ENCODE measurements at regions not wholly inside any gene's neighbourhood (a gene's known extent, or its start where the extent isn't known, plus 50 kb on each side); places are given as distances from the start of the nearest gene placed in this dataset.
"Not testable (repeated sequence)": the region's sequence is repeated elsewhere in the genome, so short reads cannot be mapped to it uniquely, and the experiment has no call there.

DNA sequence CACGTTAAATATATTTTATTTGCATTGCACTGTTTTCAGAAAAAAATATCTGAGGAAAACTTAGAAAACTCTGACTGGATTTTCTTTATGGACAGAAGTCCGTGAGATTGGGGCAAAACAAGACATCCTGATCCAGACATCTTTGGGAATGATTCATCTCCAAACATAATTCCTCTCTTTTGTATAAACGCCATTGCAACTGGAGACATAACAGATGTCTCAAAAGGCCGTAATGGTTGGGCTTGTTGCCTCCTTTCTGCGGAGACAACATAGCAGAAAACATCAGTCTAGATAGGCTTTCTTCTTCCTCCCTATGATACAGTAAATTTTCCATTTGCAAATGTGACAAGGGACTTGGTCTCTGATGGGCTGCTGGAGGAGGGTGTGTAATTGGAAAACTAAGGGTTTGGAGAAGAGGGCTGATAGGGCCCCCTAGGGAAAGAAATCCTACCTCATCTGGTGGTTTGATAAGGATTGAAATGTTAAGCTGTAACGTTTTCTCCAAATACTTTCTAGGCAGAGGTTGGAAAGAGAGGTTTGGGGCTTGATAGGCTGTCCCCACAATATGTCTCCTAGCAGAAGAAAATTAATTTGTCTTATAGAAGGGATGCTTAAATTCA is 631.5 kb upstream of the ST8SIA4 start:
- intact Hi-C loops (cut with DNase I): no loop called here
- DNase-seq: no peak

DNA sequence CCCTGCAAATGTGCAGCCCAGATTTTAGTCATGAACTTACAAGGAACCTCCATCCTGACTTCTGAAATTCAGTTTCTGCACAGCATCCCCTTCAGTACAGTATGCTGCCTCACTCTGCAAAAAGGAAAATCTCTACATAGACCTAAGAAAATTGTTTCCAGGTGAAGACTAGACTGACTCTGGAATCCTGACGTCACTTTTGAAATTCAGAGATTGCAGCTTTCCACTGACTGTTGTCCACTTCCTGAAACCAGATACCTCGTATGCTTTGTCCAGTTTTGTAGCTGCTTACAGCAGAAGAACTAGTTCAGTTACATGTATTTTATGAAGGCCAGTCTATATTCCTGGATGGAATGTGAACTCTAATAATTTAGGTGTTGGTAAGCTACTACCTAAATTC is 629.3 kb upstream of the ST8SIA4 start:
- DNase-seq: no peak
- intact Hi-C loops (cut with DNase I): no loop called here

- intact Hi-C loops (cut with DNase I): no loop called here
- no peak for DNase-seq
Observed at GRCh38 chr5:101531026-101531425, 627.9 kb upstream of the ST8SIA4 start.

DNA sequence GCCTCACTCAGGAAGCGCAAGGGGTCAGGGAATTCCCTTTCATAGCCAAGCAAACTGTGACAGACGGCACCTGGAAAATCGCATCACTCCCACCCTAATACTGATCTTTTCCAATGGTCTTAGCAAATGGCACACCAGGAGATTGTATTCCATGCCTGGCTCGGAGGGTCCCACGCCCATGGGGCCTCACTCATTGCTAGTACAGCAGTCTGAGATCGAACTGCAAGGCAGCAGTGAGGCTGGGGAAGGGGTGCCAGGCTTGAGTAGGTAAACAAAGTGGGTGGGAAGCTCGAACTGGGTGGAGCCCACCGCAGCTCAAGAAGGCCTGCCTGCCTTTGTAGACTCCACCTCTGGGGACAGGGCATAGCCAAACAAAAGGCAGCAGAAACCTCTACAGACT is 626.0 kb upstream of the ST8SIA4 start:
- DNase-seq: peak in 2 of 10 donors; percentile 60 to 64
- intact Hi-C loops (cut with DNase I): not testable (repeated sequence)

DNA sequence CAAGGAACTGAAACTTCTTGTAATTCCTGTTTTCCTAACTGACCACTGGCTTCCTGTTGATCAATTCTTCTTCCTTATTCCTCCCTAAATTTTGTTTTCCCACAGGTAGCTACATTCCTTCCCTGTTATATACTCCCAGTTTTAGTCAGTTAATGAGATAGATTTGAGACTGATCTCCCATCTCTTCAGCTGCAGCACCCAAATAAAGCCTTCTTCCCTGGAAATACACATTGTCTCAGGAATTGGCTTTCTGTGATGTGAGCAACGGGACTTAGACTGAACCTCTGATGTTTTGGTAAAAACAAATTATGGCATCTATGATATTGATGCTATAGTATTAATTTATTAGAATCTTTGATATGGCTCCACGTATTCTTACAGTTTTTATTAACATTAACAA is 617.3 kb upstream of the ST8SIA4 start:
- no peak for DNase-seq
- intact Hi-C loops (cut with DNase I): no loop called here

DNA sequence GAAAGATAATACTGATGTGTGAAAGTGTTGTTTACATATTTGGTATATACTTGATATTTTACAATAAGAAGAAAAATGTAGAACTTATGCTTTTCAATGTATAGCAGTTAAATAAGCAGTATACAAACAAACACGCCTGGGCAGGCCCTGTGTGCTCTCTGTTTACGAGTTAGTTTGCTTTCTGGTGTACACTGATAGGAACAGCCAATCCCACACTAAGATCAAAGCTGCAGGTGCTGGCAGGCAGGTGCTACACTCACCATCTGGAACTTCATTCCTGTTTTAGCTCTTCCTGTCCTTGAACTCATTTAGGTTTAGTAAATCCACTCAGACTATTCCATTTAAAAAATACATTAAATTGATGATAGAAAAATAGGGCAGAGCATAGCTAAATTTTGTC is 614.7 kb upstream of the ST8SIA4 start:
- no peak for DNase-seq
- intact Hi-C loops (cut with DNase I): no loop called here

- no peak for DNase-seq
- intact Hi-C loops (cut with DNase I): no loop called here
Observed at GRCh38 chr5:101515721-101516120, 612.6 kb upstream of the ST8SIA4 start.

GRCh38 chr5:101505891-101506570 is 602.9 kb upstream of the ST8SIA4 start:
- intact Hi-C loops (cut with DNase I): no loop called here
- DNase-seq: peak in 3 of 10 donors; percentile 53 to 78 (median 63)

- intact Hi-C loops (cut with DNase I): no loop called here
- peak in 1 of 10 donors; percentile 59 for DNase-seq
Observed at GRCh38 chr5:101482931-101483330, 579.8 kb upstream of the ST8SIA4 start.

DNA sequence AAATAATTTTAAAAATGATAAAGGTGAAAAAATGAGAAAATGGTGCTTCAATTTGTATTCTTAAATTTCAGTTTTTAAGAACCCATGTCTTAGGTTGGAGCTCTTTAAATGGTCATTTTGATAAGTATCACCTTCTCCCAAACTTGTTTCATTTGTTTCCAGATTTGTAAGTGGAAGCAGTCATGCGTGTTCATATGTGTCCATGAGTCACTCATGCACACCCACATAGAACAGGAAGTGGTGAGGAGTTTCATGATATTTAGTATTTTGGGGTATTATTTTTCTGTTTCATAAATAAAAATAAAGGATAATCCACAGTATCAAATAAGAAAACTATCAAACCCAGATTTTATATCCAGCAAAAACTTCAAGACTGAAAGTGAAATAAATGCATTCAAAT is 570.4 kb upstream of the ST8SIA4 start:
- DNase-seq: no peak
- intact Hi-C loops (cut with DNase I): no loop called here

DNA sequence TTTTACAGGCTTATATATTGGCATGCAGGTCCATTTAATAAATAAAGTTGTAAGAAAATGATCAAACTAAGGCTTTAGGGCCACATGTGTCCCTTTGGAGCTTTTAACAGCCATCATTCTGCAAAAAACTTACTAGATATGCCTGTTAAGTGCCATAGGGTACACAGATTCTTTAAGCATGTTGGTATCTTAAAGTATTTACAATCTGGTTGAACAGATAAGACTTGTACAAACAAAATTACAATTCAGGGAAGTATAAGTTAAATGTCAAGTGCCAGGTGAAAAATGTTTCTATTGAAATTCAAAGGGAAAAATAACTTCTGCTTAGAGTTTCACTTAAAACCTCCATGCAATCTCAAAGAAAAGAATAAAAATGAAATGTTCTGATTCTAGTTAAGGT is 558.4 kb upstream of the ST8SIA4 start:
- intact Hi-C loops (cut with DNase I): no loop called here
- no peak for DNase-seq

GRCh38 chr5:101458587-101458986 is 555.5 kb upstream of the ST8SIA4 start:
- intact Hi-C loops (cut with DNase I): no loop called here
- DNase-seq: no peak

DNA sequence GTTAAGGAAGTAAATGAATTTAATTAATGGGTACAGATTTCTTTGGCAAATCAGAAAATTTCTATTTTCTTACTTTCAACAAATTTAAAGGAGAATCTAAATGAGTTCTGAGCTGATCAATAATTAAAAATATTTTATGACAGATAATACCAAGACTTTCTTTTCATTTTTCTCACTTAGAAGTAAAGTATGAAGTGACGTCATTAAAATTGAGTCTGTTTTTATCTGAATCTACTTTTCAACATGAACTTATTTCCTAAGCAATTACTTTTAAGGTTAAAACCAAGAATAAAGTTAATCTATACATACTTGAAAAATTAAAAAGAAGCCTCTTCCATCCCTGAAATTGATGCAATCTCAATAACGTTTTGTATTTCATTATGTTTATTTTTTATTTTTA is 552.8 kb upstream of the ST8SIA4 start:
- intact Hi-C loops (cut with DNase I): no loop called here
- no peak for DNase-seq

- intact Hi-C loops (cut with DNase I): no loop called here
- DNase-seq: no peak
Observed at GRCh38 chr5:101455048-101455447, 552.0 kb upstream of the ST8SIA4 start.

DNA sequence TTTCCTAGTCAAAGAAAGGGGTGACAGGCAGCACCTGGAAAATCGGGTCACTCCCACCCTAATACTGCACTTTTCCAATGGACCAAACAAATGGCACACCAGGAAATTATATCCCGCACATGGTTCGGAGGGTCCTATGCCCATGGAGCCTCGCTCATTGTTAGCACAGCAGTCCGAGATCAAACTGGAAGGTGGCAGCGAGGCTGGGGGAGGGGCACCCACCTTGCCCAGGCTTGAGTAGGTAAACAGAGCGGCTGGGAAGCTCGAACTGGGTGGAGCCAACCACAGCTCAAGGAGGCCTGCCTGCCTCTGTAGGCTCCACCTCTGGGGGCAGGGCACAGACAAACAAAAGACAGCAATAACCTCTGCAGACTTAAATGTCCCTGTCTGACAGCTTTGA is 539.2 kb upstream of the ST8SIA4 start:
- intact Hi-C loops (cut with DNase I): not testable (repeated sequence)
- peak in 3 of 10 donors; percentile 58 to 69 (median 67) for DNase-seq

- no peak for DNase-seq
- intact Hi-C loops (cut with DNase I): no loop called here
Observed at GRCh38 chr5:101440173-101440572, 537.1 kb upstream of the ST8SIA4 start.

DNA sequence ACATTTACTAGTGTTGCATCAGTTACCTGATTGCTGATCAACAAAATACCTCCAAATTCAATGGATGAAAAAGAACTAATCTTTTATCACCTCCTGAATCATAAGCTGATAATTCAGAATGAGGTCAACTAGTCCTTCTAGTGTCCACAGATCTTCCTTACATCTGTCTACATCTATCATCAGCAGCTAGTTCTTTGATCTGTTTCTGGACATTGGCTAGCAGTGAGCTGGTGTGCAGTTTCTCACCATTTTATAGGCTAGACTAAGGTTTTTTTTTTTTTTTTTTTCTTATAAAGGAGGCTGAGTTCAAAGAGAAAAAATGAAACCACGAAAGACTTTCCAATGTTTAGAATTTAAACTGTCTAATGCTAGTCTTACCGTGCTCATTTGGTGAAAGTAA is 534.3 kb upstream of the ST8SIA4 start:
- intact Hi-C loops (cut with DNase I): no loop called here
- DNase-seq: no peak

GRCh38 chr5:101435768-101436167 is 532.7 kb upstream of the ST8SIA4 start:
- no peak for DNase-seq
- intact Hi-C loops (cut with DNase I): no loop called here

DNA sequence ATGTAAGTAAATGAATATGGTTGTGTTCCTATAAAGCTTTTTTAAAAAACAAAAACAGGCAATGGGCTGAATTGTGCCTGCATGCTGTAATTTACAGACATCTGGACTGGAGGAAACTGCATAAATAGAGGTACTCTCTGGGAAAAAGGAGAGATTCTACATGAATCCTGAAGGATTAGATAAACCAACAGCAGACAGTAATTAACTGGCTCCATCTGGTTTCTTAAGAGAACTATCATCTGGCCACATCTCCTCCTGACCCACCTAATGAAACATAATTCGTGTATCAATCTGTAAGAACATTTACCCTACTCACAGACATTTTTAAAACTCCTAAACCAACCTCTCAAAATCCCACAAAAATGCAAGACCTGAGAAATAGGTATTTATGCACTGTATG is 528.1 kb upstream of the ST8SIA4 start:
- no peak for DNase-seq
- intact Hi-C loops (cut with DNase I): no loop called here

DNA sequence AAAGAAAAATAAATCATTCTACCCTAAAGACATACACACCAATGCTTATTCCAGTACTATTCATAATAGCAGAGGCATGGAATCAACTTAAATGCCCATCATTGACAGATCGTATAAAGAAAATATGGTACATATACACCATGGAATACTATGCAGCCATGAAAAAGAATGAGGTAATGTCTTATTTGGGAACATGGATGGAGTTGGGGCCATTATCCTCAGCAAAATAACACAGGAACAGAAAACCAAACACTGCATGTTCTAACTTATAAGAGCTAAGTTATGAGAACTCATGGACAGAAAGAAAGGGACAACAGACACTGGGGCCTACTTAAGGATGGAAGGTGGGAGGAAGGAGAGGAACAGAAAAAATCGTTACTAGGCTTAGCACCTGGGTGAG is 527.5 kb upstream of the ST8SIA4 start:
- DNase-seq: no peak
- intact Hi-C loops (cut with DNase I): no loop called here

DNA sequence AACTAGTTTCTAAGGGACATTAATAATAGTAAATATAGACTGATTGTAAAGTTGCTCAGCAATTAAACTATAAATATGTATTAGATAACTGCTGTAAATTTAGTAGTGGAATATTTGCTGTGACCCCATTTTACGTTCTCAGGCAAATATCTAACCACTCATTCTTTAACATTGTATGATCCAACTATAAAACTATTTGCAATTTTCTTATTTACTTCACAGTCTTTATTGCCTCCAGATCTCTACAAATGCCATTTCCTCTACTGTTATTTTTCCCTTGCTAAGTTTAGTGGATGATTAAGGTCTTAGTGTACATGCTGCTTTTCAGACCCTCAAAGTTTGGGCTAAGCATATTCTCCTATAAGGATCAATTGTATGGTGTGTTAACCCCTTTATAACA is 526.2 kb upstream of the ST8SIA4 start:
- no peak for DNase-seq
- intact Hi-C loops (cut with DNase I): no loop called here

- intact Hi-C loops (cut with DNase I): no loop called here
- no peak for DNase-seq
Observed at GRCh38 chr5:101425339-101425859, 522.3 kb upstream of the ST8SIA4 start.
